Fibroblast of skin of back (primary cell): ENCODE measurements at regions not wholly inside any gene's neighbourhood (a gene's known extent, or its start where the extent isn't known, plus 50 kb on each side); places are given as distances from the start of the nearest gene placed in this dataset.
A peak's percentile ranks its signal among the peaks of the same experiment; 100 is the strongest.
"Not testable (repeated sequence)": the region's sequence is repeated elsewhere in the genome, so short reads cannot be mapped to it uniquely, and the experiment has no call there.

ENCODE experiments used
- DNase-seq: peaks from one replicate; pipeline ENCODE4 v3.0.0-alpha.2; 2013

DNA sequence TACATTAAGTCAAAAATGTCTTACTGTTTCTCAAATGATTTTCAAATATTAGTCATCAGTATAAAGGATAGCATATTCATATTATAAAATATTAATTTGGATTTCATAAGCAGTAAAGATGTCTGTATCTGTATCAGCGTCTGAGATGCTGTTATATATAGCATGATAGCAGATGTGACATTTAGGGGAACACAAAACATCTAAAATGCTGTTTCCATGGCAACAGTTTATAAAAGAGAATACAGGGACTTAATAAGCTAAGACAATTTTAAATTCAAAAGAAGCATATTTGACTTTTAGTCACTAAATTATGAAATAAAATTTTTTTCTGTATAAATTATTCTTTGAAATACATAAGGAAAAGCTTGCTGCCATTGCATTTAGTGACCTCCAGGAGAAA, 432.2 kb downstream of the PDGFC start:
- DNase-seq, result no peak

DNA sequence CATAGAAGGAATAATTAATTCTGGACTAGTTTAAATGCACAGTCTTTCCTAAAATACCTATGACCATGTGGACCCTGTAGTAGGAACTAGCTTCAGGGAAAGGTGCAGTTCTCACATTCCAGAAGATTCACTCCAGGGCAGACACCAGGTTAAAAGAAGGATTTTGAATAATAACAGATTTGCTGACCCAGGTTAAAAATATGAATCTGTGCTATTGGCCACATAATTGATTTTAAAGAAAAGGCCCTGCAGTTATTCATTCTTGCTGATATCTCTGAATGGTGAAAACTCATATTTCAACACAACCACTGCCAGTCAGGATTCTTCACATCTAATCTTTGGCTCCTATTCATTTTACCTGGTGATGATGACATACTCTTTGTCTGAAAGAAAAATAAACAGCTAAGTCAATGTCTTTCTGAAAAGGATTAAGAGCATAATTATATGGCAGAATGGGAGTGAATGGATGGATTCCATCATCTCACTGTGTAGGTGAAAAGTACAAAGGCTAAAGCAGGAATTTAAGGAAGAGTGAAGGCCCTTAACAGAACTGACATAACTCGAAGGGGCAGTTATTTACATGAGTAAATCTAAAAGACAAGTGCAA, 432.8 kb downstream of the PDGFC start:
- DNase-seq, result no peak

DNA sequence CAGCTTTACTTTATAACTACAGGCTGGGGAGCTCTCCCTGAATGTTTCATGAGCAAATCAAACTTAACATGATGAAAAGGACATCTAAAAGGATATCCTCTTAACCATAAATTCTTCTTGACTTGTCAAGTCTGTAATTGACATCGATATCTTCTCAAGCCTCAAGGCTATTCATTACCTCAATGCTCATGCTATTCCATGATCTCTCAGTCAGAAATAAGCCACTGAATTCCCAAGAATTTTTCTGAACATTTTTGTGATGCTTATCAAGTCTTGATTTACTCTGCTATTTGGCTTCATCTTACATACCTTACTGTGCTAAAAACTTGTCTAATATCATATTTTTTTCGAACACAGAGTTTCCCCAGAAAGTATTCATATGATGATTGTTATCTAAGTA, 433.4 kb downstream of the PDGFC start:
- DNase-seq, result peak; percentile 18

DNA sequence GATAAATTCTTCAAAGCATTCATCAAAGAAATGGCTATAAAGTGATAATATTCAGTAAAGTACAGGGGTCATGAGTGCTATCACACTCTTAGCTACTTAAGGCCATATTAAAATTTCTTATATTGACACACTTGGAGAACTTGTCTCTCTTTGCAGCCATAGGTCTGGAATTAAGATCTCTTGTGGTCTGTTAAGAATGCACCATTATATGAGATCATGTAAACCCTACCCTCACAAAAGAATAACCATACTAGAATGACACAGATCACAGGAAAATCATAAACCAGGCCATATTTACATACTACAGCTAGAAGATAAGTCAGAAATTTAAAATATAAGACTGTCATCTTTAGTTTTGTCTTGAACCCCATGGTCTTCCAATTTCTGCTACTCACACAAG, 434.3 kb downstream of the PDGFC start:
- DNase-seq, result no peak

DNA sequence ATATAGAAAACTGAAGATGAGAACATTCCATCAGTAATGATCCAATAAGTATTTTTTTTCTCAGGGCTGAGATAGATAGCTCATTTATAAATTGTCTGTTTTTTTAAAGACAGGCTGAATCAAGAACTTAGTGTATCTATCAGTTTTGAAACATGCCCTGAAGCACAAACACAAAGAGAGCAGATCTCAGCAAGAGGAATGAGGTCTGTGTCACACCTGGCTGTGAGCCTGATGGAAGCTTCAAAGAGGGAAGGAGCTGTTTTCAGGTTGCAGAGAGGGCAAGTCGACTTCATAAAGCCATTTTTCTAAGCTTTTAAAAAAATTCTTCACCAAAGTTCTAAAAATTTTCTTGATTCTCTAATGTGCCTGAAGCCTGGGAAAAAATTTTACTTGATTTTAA, 434.9 kb downstream of the PDGFC start:
- DNase-seq, result no peak

DNA sequence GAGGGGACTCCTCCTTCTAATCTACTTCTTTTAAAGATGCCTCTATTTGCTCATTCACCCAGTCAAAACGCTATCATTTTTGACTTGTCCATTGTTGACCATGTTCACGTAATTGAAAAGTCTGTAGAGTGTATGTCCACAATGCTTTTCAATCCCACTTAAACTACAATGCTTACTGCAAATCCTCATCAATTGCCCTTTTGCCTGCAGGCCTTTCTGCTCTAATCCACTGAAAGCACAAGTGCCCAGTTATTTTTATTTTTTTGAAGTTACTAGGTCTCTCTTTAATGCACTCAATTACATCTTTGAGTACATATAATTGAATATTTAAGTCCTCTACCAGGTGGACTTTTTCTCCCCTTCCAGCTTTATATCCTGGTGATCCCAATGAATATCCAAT, 437.4 kb downstream of the PDGFC start:
- no peak for DNase-seq

DNA sequence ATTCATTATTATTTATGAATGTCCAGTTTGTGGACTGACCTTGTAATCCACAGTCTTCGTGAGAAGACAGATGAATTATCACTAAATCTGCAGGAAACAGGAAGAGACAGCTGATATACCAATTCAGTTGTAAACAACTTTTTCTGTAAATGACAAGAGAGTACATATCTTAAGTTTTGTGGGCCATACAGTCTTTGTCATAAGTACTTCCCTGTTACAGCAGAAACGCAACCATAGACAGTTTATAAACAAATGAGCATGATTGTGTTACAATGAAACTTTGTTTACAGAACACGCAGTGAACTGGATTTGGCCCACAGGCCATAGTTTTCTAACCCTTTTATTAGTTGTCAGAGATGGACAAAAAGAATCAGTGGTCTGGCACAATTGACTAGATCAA, 443.4 kb downstream of the PDGFC start:
- DNase-seq, result no peak

DNA sequence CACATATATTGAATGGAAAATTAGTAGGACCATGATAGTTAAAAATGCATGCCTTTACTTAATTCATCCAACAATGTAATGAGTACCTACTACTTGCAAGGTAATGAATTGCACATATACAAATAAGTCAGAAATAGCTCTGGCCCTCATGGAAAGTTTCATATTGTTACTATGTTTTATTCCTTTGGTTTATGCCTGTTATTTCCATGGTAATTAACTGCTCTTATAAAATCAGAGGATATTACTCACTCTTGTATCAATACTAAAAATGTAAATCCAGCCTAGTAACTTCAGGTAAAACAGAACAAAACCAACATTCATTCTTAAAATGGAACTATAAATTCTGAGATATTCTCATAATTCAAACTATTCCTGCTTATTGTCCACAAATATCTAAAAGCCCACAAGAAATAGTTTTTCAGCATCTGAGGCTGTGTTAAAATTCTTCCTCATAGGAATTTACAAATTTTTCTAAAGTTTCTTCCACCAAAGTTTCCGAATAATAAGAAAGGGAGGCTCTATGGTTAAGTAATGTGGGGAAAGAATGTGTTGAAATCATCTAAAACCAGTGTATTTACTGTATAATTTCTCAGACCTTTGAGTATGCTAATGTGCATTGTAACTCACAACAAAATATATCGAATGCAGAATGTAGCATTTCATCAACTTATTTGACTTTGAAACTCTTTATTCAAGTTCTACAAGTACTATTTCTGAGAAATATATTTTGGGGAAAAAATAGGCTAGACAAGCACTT, 444.2 kb downstream of the PDGFC start:
- no peak for DNase-seq

DNA sequence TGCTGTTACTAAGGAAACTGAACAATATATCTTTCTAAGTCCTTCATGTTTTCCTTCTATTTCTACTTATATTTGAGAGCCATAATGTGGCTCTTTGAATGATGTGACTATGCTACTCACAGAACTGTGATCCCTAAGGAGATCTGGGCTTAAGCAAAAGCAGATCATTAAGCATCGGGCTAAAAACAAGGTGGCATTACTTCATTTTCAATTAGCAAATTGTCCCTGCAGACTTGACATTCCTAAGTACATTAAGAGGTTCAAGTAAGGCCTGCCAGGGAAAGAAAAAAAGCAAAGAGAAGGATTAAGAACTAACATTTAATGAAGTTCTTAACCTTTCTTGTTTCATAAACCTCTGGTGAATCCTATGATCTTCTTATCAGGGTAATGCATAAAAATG, 447.6 kb downstream of the PDGFC start:
- no peak for DNase-seq

DNA sequence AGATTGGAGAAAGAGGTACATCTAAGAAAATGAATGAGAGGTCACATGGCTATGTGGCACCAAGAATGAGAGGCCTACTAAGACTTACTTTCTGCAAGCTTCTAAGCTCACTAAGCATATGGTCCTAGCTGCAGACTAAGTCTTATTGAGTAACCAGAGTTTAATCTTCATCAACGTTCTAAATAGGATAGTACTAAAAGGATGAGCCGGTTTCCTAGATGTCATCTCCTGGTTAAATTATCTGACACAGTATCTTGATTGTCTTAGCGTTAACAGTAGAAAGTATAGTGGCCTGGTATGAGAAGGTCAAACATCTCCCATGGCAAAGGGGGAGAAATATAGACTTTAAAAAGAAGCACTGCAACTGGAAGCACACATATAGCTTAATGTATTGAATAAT, 448.1 kb downstream of the PDGFC start:
- DNase-seq, result no peak

DNA sequence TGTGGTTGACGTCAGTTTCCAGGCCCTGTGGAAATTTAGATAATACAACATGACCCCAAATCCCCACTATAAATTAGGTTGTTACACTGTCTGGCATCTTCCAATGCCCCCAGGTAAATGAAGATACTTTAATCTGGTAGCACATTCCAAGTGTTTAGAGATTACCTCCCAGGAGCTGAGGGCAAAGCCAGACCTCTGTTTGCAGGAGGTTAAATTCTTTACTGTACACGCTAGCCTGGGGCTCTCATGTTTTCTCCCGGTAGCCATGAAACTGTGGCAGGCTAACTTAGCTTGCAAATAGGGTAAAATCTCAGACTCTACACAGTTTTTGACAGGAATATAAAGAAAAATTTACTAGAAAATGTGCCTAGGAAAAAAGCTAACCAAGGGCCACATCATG, 450.0 kb downstream of the PDGFC start:
- no peak for DNase-seq

DNA sequence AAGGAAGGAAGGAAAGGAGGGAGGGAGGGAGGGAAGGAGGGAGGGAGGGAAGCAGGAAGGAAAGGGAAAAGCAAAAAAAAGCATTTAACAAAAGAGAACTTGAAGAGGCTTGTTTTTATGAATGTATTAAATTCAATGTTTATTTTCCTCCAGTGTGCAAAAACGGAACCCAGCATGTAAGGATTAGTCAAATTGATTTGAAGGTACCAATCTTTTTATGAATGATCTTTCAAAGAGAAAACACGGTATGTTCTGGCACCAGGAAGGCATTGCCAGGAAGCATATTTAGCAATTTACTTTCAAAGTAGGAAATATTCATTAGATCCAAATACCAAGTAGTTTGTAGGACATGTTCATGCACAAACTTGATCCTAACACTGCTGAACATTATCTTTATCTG, 453.6 kb downstream of the PDGFC start:
- DNase-seq, result no peak

DNA sequence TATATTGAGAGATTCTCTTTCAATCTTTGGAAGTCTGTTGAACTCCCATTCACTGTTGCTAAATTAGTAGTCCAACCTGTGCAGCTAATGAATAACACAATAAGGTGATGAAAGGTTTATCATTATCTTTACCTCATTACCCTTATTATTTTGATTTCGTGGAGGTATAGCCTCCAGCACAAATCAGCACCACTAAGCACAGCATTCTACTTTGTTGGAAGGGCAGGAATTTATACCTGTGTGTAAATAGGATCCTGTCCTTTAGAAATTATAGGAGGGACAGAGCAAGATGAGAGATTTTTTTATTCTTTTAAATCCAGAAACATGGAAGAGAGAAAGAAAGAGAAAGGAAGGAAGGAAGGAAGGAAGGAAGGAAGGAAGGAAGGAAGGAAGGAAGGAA, 454.1 kb downstream of the PDGFC start:
- DNase-seq, result no peak

DNA sequence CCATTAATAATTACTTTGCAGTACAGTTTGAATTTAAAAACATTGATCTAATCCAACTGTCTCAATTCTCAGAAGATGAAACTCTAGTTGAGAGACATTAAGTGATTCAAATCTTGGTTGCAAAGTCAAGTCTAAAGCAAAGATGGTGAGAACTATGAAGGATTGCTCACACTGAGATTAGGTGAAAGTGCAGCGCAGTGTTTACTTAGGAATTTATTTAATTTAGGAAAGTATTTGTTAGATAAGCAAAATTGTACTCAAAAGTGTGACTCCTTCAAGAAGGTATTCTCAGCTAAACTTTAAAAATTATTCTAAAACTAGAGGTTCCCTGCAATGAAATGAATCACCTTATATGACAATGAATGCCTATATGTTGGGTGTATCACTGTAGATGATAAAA, 454.9 kb downstream of the PDGFC start:
- peak; percentile 47 for DNase-seq

DNA sequence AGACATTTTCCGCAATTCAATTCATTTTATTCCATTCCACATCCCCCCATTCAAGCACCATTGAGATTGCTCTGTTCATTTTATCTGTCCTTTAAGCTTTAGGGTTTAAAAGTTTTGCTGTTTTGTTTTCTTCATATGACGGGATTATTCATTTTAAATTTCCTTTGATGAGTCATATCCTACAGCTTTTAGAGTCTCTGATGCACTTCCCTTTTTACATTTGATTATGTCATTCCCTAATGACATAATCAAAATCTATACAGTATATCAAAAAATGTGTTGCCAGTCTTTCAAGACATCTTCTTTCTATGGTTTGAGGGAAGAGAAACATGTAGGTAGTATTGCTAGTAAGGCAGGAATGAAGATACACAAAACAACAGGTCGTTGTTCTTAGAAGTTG, 456.3 kb downstream of the PDGFC start:
- peak; percentile 32 for DNase-seq

DNA sequence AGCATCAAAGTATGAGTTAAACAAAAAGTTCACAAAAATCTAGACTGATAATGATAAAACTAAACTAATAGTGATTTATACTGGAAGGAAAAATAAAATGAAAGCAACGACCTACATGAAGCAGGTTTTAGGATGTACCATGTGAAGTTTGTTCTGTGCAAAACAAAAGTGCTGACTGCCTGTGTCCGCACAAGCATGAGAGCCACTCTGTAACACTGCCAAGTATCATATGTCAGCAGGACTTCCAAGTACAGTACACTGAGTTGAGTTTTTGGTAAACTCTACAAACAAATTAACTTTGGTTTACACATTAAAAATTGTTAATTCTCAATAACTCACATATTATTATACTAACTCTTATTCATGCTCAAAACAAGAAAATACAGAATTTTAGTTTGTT, 459.0 kb downstream of the PDGFC start:
- DNase-seq, result no peak

DNA sequence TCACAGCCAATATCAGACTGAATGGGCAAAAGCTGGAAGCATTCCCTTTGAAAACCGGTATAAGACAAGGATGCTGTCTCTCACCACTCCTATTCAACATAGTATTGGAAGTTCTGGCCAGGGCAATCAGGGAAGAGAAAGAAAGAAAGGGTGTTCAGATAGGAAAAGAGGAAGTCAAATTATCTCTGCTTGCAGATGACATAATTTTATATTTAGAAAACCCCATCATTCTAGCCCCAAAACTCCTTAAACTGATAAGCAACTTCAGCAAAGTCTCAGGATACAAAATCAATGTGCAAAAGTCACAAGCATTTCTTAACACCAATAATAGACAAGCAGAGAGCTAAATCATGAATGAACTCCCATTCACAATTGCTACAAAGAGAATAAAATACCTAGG, 461.7 kb downstream of the PDGFC start:
- not testable (repeated sequence) for DNase-seq

DNA sequence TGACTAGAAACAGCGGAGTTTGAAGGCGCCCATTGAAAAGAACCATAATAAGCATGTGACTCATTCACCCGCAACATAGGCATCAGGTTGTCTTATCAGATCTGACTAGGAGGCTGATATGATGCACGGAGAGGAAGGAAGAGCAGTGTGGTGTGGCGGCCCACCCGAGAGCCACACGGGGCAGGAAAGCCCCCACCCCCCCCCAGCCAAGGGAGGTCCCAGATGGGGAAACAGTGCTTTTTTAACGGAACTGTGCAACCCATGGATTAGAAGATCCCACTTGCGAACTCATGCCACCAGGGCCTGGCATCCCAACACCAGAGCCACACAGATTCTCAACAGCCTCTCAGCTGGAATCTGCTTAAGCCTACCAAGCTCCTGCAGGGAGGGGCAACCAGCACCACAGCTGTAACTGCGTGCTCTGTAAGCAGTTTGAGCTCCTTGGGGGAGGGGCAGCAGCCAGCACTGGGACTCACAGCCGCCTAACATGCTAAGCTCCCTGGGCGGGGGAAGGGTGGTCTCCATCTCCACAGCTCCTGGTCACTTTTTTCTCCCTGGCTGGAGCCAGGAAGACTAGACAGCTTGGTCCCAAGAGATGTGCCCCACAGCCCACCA, 466.2 kb downstream of the PDGFC start:
- DNase-seq, result no peak

DNA sequence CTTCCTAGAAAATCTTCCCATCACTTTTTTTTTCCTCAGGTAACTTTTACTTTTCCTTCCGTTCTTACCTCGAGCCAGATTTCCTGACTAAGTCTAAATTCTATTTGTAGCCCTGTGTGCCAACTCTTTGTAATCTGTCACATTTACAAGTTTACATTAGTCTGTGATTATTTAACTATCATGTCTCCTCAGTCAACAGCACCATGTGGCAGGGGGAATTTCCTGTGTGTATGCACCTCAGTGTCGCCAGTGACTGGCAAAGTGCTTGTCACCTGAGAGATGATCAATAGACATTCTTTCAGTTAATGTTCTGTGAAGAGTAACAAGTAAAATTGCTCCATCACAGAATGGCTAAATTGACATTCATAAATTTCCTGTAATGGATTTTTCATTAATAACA, 468.5 kb downstream of the PDGFC start:
- no peak for DNase-seq

DNA sequence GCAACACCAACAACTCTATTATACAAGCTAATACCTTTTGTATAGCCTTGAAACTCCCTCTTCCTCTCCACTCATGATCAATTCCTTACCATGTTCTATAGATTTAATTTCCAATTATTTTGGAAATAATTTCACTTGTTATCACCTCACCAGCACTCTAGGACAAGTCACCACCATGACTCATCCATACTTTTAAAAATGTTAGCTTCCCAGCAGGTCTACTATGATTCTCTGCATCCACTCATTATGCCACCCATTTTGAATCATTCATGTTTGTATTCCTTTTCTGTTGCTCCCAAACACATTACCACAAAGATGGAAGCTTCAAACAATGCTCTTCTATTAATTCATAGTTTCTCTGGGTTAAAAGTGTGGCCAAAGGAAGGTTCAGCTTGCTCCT, 469.6 kb downstream of the PDGFC start:
- no peak for DNase-seq

DNA sequence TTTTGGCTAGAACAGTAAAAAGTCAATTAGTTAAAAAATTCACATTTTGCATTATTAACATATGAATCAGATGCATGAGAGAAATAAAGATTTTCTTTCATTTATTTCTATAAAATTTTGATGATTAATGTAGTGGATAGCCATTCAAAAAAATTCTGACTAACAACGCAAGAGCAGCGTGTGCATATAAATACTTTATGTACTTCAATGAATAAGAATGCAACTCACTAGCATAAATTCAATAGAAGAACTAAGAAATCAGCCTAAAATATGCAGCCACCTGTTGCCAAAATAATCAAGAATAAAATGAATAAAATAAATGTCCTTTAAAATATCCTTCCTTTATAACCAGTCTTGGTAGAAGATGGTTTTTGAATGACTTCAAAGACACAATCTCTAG, 471.9 kb downstream of the PDGFC start:
- DNase-seq, result no peak

DNA sequence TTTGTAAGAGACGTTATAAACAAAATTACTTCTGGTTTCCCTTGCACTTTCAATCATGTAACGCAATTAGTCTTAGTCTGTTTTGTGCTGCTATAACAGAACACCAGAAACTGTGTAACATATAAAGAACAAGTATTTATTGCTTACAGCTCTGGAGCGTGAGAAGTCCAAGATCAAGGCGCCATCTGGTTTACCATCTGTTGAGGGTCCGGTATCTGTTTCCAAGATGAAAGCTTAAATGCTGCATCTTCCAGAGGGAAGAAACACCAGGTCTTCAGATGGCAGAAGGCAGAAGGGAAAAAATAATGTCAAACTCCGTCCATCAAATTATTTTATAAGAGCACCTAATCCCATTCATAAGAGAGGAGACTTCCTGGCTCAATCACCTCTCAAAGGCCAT, 474.1 kb downstream of the PDGFC start:
- no peak for DNase-seq

DNA sequence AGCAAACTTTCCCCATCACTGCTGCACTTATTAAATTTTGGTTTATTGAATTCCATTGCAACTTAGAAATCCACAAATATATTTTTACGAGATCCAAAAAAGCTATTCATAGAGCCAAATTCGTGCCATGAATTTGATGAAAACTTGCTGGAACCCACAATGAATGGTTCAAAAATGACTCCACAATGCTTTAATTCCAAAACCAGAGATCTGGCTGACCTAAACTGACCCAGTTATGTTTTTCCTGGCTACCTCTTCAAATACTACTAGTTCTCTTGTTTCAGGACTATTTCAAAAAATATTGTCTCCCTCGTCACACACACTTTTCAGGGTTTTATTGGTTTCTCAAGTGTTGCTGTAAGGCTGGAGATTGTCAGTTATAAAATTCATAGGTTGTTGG, 474.8 kb downstream of the PDGFC start:
- no peak for DNase-seq

DNA sequence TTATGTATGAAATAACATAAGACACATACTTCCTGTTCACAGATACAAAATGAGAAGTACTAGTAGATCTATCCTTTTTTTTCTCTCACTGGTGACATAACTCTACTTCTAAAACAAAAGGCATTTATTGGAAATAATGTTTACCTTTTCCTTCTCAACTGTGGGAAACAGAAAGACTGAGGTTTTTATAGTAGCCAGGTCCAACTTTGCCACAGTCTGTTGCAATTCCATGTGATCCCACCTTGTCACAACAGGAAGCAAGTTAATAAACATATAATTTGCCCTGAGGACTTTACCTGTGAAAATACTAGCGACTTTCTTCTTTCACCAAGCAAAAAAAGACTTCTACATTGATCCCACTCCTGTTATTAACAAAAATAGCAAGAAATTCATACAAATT, 475.8 kb downstream of the PDGFC start:
- no peak for DNase-seq
